Body of pancreas (tissue), 4 donors: ENCODE measurements at regions not wholly inside any gene's neighbourhood (a gene's known extent, or its start where the extent isn't known, plus 50 kb on each side); places are given as distances from the start of the nearest gene placed in this dataset.

Experiments
- CTCF ChIP-seq, 7 experiments: fragments of 450-650 bp in 4 of 7; fragments of 200-600 bp in 3 of 7; sonication (generic) in 3 of 7; IDR thresholded peaks; one replicate each; pipeline ENCODE4 v1.5.1; 2016 to 2019; ENCODE audit warnings: antibody characterized with exemption in 7 of 7
- POLR2A ChIP-seq, 3 donors: fragments of 450-650 bp; IDR thresholded peaks; one replicate each; pipeline ENCODE4 v1.6.1; 2016; ENCODE audit warnings: antibody characterized with exemption in 3 of 3, mild to moderate bottlenecking in 2 of 3

GRCh38 chr4:151988591-151988990 lies 227.8 kb upstream of the GATB start:
- TF ChIP-seq POLR2A (IDR thresholded peaks at IDR 0.05) (no peak), CTCF (IDR thresholded peaks at IDR 0.05) (no peak)
